HG03457 (cell line): ENCODE measurements at regions not wholly inside any gene's neighbourhood (a gene's known extent, or its start where the extent isn't known, plus 50 kb on each side); places are given as distances from the start of the nearest gene placed in this dataset.

Experiments used
- ATAC-seq: cut with Tn5 transposase; IDR thresholded peaks from one replicate; pipeline ENCODE4 v1.9.1; 2021; ENCODE audit warnings: moderate number of reproducible peaks; ENCODE audit not compliant: unreplicated experiment

DNA sequence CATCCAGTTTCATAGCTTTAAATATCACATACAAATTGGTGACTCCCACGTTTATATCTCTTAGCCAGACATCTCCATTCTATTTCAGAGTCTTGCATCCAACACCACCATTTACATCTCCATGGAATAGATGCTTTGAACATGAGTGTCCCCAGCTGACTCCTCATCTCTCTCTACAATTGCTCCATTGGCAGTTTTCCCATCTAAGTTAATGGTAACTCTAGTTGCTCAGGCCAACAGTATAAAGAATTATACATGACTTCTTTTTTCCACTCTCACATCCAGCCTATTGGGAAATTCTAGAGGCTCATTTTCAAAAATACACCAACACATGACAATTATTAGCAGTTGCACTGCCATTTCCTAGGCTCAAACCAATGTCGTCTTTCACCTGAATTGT, 388.2 kb downstream of the STIM2 start:
- no peak for ATAC-seq

DNA sequence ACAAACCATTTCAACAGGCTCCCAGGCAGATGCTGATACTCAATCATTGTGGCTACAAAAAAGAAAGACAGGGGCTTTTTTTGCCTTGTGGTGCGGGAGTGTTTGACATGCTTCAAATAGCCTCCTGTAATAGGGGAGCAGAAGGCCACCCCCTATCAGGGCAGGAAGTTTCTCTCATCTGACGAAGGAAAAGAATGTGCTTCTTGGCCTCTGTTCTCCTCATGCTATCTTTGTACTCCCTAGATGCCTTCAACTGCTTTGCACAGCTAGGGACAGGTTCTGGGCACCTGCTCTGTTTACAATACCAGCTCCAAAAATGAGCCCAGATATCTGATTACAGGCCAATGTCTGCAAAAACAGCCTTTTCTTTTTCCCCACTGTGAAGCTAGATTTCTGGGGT, 391.1 kb downstream of the STIM2 start:
- ATAC-seq = no peak

DNA sequence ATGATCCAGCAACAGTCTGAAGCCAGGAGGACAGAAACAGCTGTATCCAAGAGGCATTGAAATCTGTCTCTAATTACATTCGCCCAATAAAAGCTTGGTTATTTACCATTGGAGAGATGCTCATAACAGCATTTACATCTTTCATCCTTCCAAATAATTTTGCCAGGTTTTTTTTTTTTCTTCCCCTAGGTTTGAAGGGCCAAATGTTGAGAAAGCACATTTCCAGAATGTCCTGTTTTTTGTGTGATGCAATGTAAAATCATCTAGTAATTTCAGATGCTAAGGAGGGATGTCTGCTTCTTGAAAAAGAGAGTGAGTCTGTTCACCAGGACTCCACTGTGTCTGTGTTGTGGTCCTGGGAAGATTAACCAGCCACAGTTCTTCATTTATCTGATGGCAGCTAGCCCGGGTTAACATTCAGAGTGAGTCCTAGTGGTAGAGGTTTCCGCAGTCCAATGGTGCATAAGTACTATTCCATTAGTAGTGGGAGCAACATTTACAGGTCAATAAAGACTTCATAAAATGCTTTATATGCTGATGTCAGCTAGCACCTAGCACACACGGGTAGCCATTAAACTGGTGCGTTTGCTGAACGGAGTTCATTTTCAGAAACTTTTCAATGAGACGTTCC, 406.8 kb downstream of the STIM2 start:
- no peak for ATAC-seq

DNA sequence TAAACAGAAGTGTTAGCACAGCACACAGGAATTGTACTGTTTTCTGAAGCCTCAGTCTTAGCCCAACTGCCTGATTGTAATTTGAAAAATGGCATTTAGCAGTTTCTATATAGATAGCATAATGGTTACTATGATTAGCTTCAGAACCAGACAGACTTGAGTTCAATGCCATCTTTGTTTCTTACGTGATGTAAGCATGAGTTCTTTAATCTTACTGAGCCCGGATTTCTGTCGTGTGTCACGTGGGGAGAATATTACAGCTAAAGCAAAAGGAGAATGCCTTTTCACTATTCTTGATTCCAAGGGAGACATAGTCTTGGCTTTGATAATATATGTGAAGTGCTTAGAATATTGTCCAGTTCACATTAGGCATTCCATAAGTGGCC, 407.3 kb downstream of the STIM2 start:
- ATAC-seq = no peak

DNA sequence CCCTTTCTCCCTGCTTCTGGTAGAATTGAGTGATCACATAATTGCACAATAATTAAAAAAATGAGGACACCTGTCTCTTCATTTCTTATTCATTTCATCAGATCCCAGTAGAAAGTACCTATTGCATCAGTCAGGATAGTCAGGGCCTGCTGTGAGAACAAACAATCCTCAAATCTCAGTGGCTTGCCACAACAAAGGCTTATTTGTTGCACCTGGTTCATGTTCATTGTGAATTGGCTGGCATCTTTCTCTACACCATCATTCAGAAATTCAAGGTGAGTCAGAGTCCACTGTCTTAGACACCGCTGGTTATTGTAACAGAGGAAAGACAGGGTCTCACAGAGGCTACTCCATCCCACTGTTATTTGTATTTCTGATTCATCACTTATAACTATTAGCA, 409.8 kb downstream of the STIM2 start:
- ATAC-seq = no peak

DNA sequence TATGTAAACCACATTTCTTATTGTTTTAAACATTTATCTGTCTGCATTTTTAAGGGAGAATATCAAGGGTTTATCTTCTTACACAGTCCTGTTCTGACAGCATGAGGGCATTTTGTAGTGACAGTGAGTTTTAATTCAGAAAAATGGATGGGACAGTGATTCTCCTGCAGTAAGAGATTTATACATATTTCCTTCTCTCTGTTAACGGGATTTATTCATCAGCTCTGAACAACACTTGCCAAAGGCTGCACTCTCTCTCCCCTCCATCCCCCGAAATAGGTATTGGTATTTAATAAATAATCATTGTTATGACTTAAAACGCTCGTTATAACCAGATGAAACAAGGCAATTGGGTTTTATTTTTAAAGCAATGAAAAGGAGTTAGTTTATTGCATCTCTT, 410.9 kb downstream of the STIM2 start:
- no peak for ATAC-seq

DNA sequence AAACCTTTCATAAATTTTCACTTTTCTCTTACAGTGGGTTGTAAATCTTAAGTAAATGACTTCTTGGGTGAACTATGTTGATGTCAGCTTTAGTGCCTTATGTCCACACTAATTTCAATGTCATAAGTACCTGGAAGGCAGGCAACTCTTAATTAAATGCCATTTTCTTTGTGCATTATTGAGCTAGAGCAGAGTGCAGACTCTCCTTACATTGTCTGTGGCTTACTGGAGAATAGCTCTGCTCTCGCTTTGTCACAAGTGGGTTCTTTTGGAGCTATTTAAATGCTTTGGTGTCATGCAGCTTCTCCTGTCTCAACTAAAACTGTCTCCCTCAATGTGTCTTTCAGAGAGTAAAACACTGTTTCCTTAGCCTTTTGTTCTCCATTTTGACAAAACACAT, 411.6 kb downstream of the STIM2 start:
- no peak for ATAC-seq

DNA sequence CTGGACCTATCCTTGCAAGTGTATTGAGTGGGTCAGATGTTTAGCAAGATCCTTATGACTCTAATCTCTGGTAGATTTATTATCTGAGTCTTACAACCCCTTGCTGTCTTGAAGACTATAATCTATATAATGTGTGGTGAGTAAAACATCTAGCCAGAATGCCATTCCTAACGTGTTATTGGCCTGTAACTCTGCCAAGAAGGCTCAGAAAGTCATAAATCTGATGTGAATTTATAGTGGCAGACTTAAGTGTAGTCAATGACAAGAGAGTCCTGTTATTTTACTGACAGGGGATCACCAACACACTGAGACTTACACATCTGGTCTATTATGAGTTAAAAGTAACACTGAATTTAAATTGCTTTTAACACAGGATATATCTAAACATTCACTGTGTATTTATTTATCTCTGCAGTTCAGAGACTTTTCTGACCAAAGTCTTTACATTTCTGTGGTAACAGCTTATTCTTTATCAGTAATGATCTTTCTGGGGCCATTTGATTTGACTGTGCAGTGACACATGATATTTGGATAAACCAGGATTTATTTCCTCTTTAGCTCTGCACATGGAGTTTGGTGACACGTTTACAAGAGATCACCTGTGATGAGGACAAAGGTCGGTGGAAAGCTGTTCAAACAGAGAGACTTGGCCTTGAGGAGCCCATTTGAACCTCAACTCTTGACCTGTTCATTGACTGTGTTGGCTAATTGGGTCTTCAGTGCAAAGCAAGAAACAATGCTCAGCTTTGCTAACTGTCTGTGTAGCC, 415.8 kb downstream of the STIM2 start:
- ATAC-seq = no peak

DNA sequence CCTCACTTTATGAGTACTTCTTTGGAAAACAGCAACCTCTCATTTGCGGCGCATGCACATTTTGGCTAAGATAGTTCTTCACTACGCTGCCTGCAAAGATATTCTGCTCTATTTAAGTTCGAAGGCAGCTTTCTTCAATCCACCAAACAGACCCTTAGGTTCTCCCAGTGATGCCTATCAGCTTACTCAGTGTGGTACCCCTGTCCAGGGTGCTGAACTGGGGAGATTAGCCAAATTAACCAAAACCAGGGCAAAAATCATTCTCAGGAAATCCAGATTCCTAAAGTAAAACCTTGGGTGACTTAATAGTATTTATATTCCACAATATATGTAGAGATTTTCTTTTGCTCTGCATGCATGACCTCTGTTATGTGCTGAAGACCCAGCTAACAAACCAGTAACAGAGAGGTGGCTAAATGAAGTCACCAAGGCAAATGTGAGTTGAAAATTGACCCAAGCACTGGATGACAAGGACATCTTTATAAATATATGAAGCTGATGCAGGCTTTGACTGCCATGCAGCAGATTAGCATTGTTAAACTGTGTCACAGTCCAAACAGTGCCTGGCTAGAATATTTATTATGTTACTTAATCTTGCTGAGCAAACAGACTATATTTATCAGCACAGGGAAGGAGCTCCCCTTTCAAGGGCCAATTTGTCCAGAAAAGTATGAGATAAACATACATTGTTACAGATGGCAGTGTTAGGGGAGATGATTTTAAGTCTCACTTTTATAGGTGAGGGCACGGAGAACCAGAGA, 418.2 kb downstream of the STIM2 start:
- ATAC-seq = no peak

DNA sequence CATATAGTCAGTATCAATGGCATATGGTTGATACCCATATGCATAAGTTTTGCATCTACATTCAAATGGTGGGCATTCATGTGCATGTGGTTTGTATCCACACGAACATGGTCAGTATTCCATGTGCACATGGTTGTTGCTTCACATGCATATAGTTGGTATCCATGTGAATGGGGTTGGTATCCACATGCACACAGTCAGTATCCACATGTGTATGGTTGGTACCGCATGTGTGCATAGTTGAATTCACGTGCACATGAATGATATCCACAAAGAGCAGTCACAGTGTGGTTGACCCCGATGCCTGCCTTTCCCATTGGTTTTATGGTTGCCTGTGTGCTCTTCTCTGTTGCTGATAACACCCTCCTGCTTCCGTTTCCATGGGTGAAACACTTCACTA, 427.9 kb downstream of the STIM2 start:
- ATAC-seq = no peak

DNA sequence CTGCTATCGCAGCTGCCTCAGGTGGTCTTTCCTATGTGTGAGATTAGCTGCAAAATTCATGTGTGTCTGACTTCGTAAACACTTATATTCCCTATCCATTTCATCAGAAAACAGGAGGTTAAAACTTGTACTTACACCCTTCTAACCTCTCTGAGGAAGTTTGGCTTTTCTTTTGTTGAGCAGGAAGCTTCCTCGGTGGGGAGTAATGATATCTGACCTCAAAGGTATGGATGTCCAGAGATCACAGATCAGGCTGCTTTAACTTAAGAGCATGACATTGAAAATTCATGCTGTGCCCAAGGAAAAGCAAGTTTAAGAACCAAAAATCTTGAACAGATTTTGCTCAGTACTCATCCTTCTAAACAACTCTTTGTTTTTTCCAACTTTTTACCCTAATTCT, 429.1 kb downstream of the STIM2 start:
- ATAC-seq = no peak

DNA sequence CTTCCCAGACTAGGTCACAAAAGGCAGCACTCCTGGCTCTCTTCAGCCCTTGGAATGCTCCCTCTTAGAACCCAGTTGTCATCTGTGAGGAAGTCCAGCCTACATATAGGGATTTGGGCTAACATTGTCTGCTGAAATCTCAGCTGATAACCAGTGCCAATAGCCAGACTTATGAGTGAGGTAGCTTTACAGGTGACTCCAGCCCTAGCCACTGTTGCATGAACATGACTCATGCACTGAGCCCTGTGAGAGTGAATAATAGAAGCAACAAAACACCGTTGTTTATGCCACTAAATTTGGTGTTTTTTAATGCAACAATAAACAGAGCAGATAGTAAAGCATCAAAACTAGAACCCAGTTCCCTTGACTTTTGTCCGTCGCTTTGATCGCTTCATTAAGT, 433.2 kb downstream of the STIM2 start:
- no peak for ATAC-seq

DNA sequence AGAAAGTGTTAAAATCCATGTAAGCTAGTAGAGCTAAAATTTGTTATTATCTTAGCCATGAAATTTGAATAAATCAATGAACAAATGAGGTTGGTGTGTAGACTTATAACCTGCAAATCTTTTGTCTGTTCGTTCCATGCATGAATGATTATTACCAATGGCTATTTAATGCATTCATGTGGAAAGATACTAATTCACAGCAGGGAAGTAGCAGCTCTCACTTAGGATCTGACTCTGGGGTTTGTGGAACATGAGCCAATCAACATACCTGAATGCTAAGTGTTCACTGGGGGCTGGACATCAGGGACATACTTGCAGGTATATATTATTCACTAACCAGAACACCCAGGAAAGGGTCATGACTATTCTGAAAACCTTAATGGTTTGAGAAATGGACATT, 444.1 kb downstream of the STIM2 start:
- ATAC-seq = no peak

DNA sequence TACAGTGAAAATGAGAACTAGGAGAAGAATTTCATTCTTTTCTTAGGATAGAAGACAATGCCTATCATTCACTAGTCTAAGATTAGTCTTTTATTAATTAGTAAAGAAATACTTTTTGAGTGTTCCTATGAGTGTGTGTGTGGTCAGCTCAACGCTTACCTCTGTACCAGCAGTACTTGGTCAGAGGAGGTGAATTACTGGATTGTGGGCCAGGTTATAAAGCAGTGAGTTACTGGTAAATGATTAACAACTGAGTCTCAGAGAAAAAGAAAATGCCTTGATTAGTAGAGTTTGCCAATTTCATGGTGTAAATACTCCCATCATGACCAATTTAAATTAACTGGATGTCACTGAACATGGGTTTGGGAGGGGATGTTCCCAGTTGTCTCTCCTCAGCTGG, 444.6 kb downstream of the STIM2 start:
- no peak for ATAC-seq

DNA sequence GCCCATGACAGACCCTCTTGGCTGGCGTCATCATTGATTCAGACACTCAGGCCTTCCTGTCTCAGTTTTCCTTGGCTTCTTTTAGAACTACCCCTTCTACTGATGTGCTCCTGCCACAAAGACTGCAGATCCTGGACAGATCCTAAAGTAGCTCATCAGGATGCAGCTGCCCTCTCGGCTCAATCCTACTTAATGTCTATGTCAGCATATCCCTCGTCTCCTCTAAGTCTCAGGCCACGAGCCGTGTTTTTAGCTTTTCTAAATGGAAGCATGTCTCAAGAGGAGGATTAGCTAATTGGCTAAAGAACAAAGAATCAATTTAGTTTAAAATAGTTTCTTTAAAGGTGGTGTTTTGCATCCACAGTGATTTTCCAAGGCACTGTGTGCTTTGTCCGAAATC, 447.7 kb downstream of the STIM2 start:
- no peak for ATAC-seq

DNA sequence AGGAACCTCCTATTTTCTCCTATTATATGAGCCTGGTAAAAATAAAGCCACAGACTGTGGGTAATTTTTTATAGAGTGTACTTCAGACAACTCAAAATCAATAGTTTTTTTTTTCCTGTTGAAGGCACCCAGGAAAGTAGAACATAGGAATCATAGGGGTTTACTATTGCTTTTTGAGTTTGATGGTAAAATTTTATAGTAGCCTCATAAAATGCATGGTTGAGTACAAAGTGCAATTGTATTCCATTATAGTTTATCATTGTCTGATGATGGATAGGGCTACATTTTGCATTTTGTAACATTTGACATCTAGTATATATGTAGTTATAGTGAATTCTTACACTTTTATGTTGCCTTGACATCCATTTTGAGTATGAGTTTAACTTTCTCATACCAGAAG, 455.0 kb downstream of the STIM2 start:
- ATAC-seq = no peak

DNA sequence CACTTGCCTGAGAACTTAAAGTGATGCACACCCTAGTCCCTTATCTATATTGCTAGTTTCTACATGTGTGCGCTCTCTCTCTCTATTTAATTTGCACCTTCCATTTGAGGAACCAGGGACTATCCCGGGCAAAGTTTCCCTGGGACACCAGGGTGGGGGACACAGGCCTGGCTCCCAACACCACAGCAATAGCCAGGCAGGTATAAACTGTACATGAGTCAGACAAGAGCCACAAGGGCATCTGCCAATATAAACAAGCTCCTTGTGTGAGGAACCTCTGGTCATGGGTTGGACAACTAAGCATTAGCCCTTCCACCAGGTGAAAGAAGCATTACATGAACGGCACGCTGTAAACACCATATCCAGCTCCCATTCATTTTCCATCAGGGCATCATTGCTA, 455.5 kb downstream of the STIM2 start:
- no peak for ATAC-seq

DNA sequence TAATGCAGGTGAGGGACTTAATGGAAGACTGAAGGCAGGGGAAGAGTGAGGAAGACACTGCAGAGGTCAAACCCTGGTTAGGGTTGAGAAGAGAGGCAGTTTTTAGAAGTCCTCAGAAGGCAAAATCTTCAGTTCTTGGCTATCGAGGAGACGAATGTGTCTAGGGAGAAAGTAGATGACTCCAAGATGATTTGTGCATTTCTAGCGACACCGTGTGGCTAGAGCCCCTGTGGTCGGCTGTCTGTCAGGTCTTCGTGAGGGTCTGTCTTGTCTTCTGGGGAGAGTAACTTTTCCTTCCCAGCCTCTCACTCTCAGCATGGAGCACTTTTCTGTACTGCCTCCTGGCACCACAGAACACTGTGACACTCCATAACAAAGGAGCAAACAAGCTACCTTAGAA, 458.1 kb downstream of the STIM2 start:
- no peak for ATAC-seq

DNA sequence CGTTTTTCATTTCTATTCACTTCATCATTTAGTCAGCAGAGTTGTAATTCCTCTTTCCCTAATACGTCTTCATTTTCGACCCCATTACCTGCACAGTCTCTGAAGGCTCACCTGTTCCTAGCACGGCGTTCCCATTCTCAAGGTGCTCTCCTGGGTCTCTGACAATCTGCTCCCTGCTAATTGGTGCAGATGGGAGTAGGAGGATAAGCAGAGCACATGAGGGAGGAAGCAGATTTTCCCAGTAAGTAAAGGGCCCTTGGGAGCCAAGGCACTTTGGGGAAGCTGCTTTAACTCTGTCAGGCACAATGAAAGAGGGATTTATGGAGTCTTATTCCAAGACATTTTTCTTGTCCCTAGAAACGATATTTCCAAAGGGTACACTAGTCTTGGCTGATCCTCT, 466.4 kb downstream of the STIM2 start:
- ATAC-seq = no peak

DNA sequence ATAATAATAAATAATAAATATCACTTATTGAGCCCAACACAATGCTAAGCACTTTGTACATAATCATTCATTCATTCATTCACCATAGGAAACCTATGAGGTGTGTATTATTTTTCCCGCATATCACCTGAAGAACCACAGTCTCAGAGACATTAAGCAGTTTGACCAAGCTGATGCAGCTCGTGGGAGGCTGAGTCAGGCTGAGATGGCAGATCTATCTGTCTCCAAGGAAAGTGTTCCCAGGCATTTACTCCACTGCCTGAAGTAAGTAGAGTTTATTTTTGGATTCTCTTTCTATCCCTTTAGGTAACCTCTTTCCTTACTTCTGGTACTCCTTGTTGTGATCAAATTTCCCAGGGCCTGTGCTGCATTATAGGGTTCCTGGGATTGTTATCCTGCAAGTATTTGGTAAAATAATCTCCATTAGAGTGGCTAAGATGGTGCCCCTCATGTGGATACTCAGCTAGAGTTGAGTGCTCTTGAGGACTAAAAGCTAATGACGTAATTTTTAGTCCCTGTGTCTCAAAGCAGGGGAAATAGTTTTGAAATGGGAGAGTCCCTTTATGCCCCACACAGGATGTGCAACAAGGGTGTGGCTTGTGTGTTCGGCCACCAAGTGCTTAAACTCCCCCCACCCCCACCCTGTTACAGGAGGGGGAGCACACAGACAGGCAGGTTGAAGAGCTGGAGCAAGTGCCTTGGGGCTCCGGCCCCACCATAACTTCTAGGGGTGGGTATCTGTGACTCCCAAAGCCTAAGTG, 467.0 kb downstream of the STIM2 start:
- ATAC-seq = peak; percentile 59

DNA sequence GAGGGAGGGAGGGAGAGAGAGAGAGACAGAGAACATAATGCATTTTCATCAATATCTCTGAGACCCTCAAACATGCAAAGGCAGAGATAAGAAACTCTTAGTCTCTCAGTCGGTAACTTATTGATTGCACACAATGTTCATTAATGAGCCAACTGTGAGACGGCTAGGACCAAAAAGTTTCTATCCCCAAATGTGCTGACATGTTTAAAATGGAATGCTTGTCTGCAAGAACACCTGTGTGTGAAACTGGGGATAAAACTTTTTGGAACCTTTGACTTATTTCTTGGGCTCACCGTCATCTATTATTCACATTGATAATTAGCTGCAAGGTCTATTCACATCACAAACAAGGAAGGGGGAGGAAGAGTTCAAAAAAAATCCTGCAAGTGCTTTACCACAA, 477.9 kb downstream of the STIM2 start:
- no peak for ATAC-seq

DNA sequence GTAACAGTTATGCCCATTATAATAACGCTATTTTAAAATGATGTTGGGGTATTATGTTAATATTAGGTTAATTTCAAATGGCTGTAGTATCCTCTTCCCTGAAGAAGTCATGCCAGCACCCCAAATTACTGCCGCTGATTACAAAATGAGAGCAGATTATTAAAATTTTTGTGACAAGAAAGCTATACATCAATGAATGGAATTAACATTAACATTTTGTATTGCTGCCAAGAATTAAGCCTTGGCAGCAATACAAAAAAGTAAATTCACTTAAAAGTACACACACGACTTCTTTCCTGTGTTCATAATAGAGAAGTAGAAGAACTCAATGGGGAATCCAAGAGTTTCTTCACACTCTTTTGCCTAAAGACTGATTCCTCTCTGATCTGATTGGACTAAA, 482.8 kb downstream of the STIM2 start:
- ATAC-seq = no peak
